HFFc6 (cell line): ENCODE measurements at regions not wholly inside any gene's neighbourhood (a gene's known extent, or its start where the extent isn't known, plus 50 kb on each side); places are given as distances from the start of the nearest gene placed in this dataset.

Experiments used
- DNase-seq: peaks from one replicate; pipeline ENCODE4 v3.0.0-alpha.2; 2018
- H3K27ac Mint-ChIP-seq: 2 replicates; pipeline ENCODE4 v1.8.0; 2020; ENCODE audit warnings: mild to moderate bottlenecking, mixed read lengths
- H3K27me3 Mint-ChIP-seq: 2 replicates; pipeline ENCODE4 v1.8.0; 2021; ENCODE audit warnings: mild to moderate bottlenecking, moderate library complexity, mixed read lengths; ENCODE audit not compliant: insufficient read depth
- H3K36me3 Mint-ChIP-seq: 2 replicates; pipeline ENCODE4 v1.8.0; 2021; ENCODE audit warnings: low read depth, mixed read lengths
- H3K4me1 Mint-ChIP-seq: 2 replicates; pipeline ENCODE4 v1.8.0; 2020; ENCODE audit warnings: low read depth, mixed read lengths
- H3K4me3 Mint-ChIP-seq: 2 replicates; pipeline ENCODE4 v1.8.0; 2020; ENCODE audit warnings: mild to moderate bottlenecking, moderate library complexity, mixed read lengths
- H3K9me3 Mint-ChIP-seq: 2 replicates; pipeline ENCODE4 v1.8.0; 2020; ENCODE audit warnings: mild to moderate bottlenecking, mixed read lengths
- TF ChIP-seq, protein P1 (sequence below): fragments of 200-600 bp; sonication (generic); IDR thresholded peaks from 2 replicates; pipeline ENCODE4 v1.5.0; 2021; ENCODE audit warnings: antibody characterized with exemption, mild to moderate bottlenecking

GRCh38 chr2:17043173-17043572, 377.5 kb upstream of the CYRIA start:
- H3K27me3 Mint-ChIP-seq: no peaks in the 10 kb centered on the region
- peaks cover 51% of the 10 kb centered on the region for H3K9me3 Mint-ChIP-seq
- no peaks in the 10 kb centered on the region for H3K36me3 Mint-ChIP-seq
- H3K4me1 Mint-ChIP-seq: no peaks in the 10 kb centered on the region
- DNase-seq: no peak
- H3K27ac Mint-ChIP-seq: no peak overlapping the region
- TF ChIP-seq, protein P1, sequence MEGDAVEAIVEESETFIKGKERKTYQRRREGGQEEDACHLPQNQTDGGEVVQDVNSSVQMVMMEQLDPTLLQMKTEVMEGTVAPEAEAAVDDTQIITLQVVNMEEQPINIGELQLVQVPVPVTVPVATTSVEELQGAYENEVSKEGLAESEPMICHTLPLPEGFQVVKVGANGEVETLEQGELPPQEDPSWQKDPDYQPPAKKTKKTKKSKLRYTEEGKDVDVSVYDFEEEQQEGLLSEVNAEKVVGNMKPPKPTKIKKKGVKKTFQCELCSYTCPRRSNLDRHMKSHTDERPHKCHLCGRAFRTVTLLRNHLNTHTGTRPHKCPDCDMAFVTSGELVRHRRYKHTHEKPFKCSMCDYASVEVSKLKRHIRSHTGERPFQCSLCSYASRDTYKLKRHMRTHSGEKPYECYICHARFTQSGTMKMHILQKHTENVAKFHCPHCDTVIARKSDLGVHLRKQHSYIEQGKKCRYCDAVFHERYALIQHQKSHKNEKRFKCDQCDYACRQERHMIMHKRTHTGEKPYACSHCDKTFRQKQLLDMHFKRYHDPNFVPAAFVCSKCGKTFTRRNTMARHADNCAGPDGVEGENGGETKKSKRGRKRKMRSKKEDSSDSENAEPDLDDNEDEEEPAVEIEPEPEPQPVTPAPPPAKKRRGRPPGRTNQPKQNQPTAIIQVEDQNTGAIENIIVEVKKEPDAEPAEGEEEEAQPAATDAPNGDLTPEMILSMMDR: no peak
- no peak overlapping the region for H3K4me3 Mint-ChIP-seq

DNA sequence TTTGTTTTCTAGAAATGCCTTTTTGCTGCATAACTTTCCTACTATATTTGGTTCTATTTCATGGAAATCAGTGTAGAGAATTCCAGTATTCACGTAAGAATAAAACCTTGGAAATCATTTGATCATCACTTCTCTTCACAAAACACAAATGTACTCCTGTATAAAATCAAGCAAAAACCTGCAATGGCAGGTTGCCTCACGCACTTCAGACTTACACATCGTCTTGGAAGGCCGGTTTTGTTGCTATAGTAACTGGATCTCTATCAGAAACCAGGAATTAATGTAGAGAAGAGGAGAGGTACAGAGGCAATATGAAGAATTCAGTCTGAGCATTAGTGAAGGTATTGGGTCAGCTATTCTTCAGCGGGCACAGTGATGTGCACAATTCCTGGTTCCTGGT, 370.7 kb upstream of the CYRIA start:
- Mint-ChIP-seq H3K9me3 (peaks cover 51% of the 10 kb centered on the region), H3K27ac (no peak overlapping the region), H3K36me3 (no peaks in the 10 kb centered on the region; the same call in 1 of the 2 replicates), H3K4me3 (no peak overlapping the region), H3K4me1 (no peaks in the 10 kb centered on the region), H3K27me3 (no peaks in the 10 kb centered on the region; the same call in 1 of the 2 replicates)
- DNase-seq: no peak
- TF ChIP-seq, protein P1: no peak

- no peaks in the 10 kb centered on the region; the same call in 1 of the 2 replicates for H3K27me3 Mint-ChIP-seq
Measured at GRCh38 chr2:17035010-17035409, 369.4 kb upstream of the CYRIA start.

GRCh38 chr2:17030047-17030446, 364.4 kb upstream of the CYRIA start:
- no peak for DNase-seq
- TF ChIP-seq, protein P1: no peak
- Mint-ChIP-seq H3K27ac (no peak overlapping the region), H3K4me3 (no peak overlapping the region), H3K27me3 (no peaks in the 10 kb centered on the region; the same call in 1 of the 2 replicates), H3K36me3 (no peaks in the 10 kb centered on the region; the same call in 1 of the 2 replicates), H3K9me3 (peaks cover 56% of the 10 kb centered on the region), H3K4me1 (no peaks in the 10 kb centered on the region)

More at GRCh38 chr2:17035010-17035409, 369.4 kb upstream of the CYRIA start:
- Mint-ChIP-seq H3K4me3 (no peak overlapping the region), H3K4me1 (no peaks in the 10 kb centered on the region), H3K36me3 (no peaks in the 10 kb centered on the region; the same call in 1 of the 2 replicates), H3K9me3 (peaks cover 46% of the 10 kb centered on the region), H3K27ac (no peak overlapping the region)
- TF ChIP-seq, protein P1: no peak
- no peak for DNase-seq

DNA sequence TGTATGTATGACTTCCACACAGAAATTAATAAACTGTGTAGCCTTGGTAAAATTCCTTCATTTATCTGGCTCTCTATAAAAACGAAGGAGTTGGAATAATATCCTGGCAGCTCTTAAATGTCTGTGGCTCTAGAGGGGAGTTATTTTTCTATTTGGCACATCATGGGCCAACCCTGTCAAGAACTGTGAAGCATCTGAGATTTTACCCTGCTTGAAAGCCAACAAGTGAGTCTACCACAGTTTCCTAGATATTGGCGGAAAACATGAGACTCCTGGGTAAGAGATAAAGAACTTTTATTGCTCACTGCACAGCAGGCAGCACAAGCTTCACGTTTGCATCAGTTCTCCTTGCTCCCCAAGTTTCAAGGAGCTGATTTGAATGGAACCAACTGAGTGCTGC, 346.7 kb upstream of the CYRIA start:
- peaks cover 45% of the 10 kb centered on the region for H3K9me3 Mint-ChIP-seq

More for the DNA sequence above, 346.7 kb upstream of the CYRIA start:
- DNase-seq: no peak
- Mint-ChIP-seq H3K4me1 (no peaks in the 10 kb centered on the region), H3K4me3 (no peak overlapping the region), H3K27me3 (no peaks in the 10 kb centered on the region), H3K27ac (no peak overlapping the region), H3K36me3 (no peaks in the 10 kb centered on the region)
- TF ChIP-seq, protein P1: no peak
